Smooth muscle cell (in vitro differentiated cells): ENCODE measurements at regions not wholly inside any gene's neighbourhood (a gene's known extent, or its start where the extent isn't known, plus 50 kb on each side); places are given as distances from the start of the nearest gene placed in this dataset.

Source experiments
- DNase-seq: peaks from one replicate; lab custom pipeline; 2025; ENCODE audit not compliant: unreplicated experiment; lab: John Stamatoyannopoulos, UW
- H2AFZ ChIP-seq: fragments of 200-600 bp; sonication (generic); 2 replicates; pipeline ENCODE4 v1.6.0; 2016; ENCODE audit warnings: antibody characterized with exemption, low read depth, mild to moderate bottlenecking
- H3F3A ChIP-seq: fragments of 200-600 bp; sonication (generic); 2 replicates; pipeline ENCODE4 v1.6.0; 2017; ENCODE audit warnings: antibody characterized with exemption, low read depth
- H3K27ac ChIP-seq: fragments of 200-600 bp; sonication (generic); 2 replicates; pipeline ENCODE4 v1.5.1; 2016; ENCODE audit warnings: low read depth, mild to moderate bottlenecking
- H3K27me3 ChIP-seq: fragments of 200-600 bp; sonication (generic); 2 replicates; pipeline ENCODE4 v1.6.1; 2016; ENCODE audit warnings: low read depth, mild to moderate bottlenecking
- H3K36me3 ChIP-seq: fragments of 200-600 bp; sonication (generic); 2 replicates; pipeline ENCODE4 v1.5.1; 2016; ENCODE audit warnings: low read depth
- H3K4me1 ChIP-seq: fragments of 200-600 bp; sonication (generic); 2 replicates; pipeline ENCODE4 v1.5.1; 2016; ENCODE audit warnings: low read depth
- H3K4me2 ChIP-seq: fragments of 200-600 bp; sonication (generic); 2 replicates; pipeline ENCODE4 v1.6.0; 2016; ENCODE audit warnings: mild to moderate bottlenecking
- H3K4me3 ChIP-seq: fragments of 200-600 bp; sonication (generic); 2 replicates; pipeline ENCODE4 v1.5.1; 2016; ENCODE audit warnings: mild to moderate bottlenecking
- H3K79me2 ChIP-seq: fragments of 200-600 bp; sonication (generic); 2 replicates; pipeline ENCODE4 v1.6.0; 2016; ENCODE audit warnings: low read depth, mild to moderate bottlenecking
- H3K9ac ChIP-seq: fragments of 200-600 bp; sonication (generic); 2 replicates; pipeline ENCODE4 v1.6.0; 2016; ENCODE audit warnings: low read depth
- H3K9me3 ChIP-seq: fragments of 200-600 bp; sonication (generic); replicated peaks from 2 replicates; pipeline ENCODE4 v1.5.1; 2016; ENCODE audit warnings: low read depth
- H4K20me1 ChIP-seq: fragments of 200-600 bp; sonication (generic); 2 replicates; pipeline ENCODE4 v1.6.0; 2016; ENCODE audit warnings: low read depth
- CTCF ChIP-seq: fragments of 200-600 bp; sonication (generic); IDR thresholded peaks from 2 replicates; pipeline ENCODE4 v1.5.1; 2017; ENCODE audit warnings: borderline replicate concordance, mild to moderate bottlenecking, antibody characterized with exemption; ENCODE audit not compliant: insufficient read depth, poor library complexity, severe bottlenecking
- WGBS: methylation state at CpG from one replicate; pipeline ENCODE4 v1.1.7; 2016; ENCODE audit warnings: low lambda C conversion rate; 5-methylcytosine and 5-hydroxymethylcytosine counted together

- Histone ChIP-seq H3K9me3 (peaks cover 15% of the 10 kb centered on the region), H3K27me3 (no peaks in the 10 kb centered on the region), H2AFZ (no peak overlapping the region), H3K4me3 (no peak overlapping the region), H3K9ac (no peak overlapping the region), H4K20me1 (no peaks in the 10 kb centered on the region), H3F3A (no peaks in the 10 kb centered on the region), H3K36me3 (no peaks in the 10 kb centered on the region), H3K4me2 (no peak overlapping the region), H3K27ac (no peak overlapping the region), H3K79me2 (no peaks in the 10 kb centered on the region), H3K4me1 (no peaks in the 10 kb centered on the region)
- DNase-seq, result no peak
- TF ChIP-seq CTCF, result no peak
- 25% methylated on average over 1 of the region's 1 CpG for WGBS
Measured at GRCh38 chr9:1531424-1531823, 481.3 kb downstream of the DMRT2 start.

- DNase-seq, result no peak
- peaks cover 15% of the 10 kb centered on the region for H3K9me3 ChIP-seq
- H3K9ac ChIP-seq, result no peak overlapping the region
- no peaks in the 10 kb centered on the region for H3F3A ChIP-seq
- H3K4me2 ChIP-seq, result no peak overlapping the region
- 40% methylated on average over 4 of the region's 4 CpGs for WGBS
- H3K36me3 ChIP-seq, result no peaks in the 10 kb centered on the region
- no peak for TF ChIP-seq CTCF
- H4K20me1 ChIP-seq, result no peaks in the 10 kb centered on the region
- no peak overlapping the region for H2AFZ ChIP-seq
- no peaks in the 10 kb centered on the region for H3K4me1 ChIP-seq
- no peak overlapping the region for H3K27ac ChIP-seq
- H3K27me3 ChIP-seq, result no peaks in the 10 kb centered on the region
- H3K4me3 ChIP-seq, result no peak overlapping the region
- H3K79me2 ChIP-seq, result no peaks in the 10 kb centered on the region
Measured at GRCh38 chr9:1532171-1532570, 482.0 kb downstream of the DMRT2 start.

GRCh38 chr9:1535051-1535450, 480.1 kb upstream of the SMARCA2 start:
- Histone ChIP-seq H3K9me3 (peaks cover 9% of the 10 kb centered on the region), H3K27ac (no peak overlapping the region), H3F3A (no peaks in the 10 kb centered on the region), H2AFZ (no peak overlapping the region), H3K4me2 (no peak overlapping the region), H3K36me3 (no peaks in the 10 kb centered on the region), H4K20me1 (no peaks in the 10 kb centered on the region), H3K27me3 (no peaks in the 10 kb centered on the region), H3K4me1 (no peaks in the 10 kb centered on the region), H3K79me2 (no peaks in the 10 kb centered on the region), H3K9ac (no peak overlapping the region), H3K4me3 (no peak overlapping the region)
- TF ChIP-seq CTCF, result no peak
- WGBS, result 66% methylated on average over 2 of the region's 2 CpGs
- no peak for DNase-seq

GRCh38 chr9:1535599-1535998, 479.5 kb upstream of the SMARCA2 start:
- no peak for TF ChIP-seq CTCF
- no peaks in the 10 kb centered on the region for H4K20me1 ChIP-seq
- peaks cover 9% of the 10 kb centered on the region for H3K9me3 ChIP-seq
- no peak overlapping the region for H3K27ac ChIP-seq
- no peak overlapping the region for H3K4me3 ChIP-seq
- 68% methylated on average over 2 of the region's 2 CpGs for WGBS
- H2AFZ ChIP-seq, result no peak overlapping the region
- no peaks in the 10 kb centered on the region for H3K79me2 ChIP-seq
- no peaks in the 10 kb centered on the region for H3K36me3 ChIP-seq
- no peaks in the 10 kb centered on the region for H3F3A ChIP-seq
- H3K4me2 ChIP-seq, result no peak overlapping the region
- no peaks in the 10 kb centered on the region for H3K27me3 ChIP-seq
- no peaks in the 10 kb centered on the region for H3K4me1 ChIP-seq
- no peak overlapping the region for H3K9ac ChIP-seq
- no peak for DNase-seq
